Progenitor cell of endocrine pancreas (in vitro differentiated cells): ENCODE measurements at regions not wholly inside any gene's neighbourhood (a gene's known extent, or its start where the extent isn't known, plus 50 kb on each side); places are given as distances from the start of the nearest gene placed in this dataset.
"Not testable (repeated sequence)": the region's sequence is repeated elsewhere in the genome, so short reads cannot be mapped to it uniquely, and the experiment has no call there.

Experiments used
- DNase-seq: peaks from one replicate; pipeline ENCODE4 v3.0.0; 2021; ENCODE audit warnings: low spot score; ENCODE audit not compliant: unreplicated experiment
- H3K27ac Mint-ChIP-seq: 2 replicates; pipeline ENCODE4 v1.8.0; 2021; ENCODE audit warnings: mild to moderate bottlenecking, moderate library complexity, mixed read lengths
- H3K27me3 Mint-ChIP-seq: 2 replicates; pipeline ENCODE4 v1.8.0; 2021; ENCODE audit warnings: mixed read lengths
- H3K36me3 Mint-ChIP-seq: 2 replicates; pipeline ENCODE4 v1.8.0; 2022; ENCODE audit warnings: mixed read lengths; ENCODE audit not compliant: insufficient read depth
- H3K4me1 Mint-ChIP-seq: 2 replicates; pipeline ENCODE4 v1.8.0; 2021; ENCODE audit warnings: low read depth, mixed read lengths
- H3K4me3 Mint-ChIP-seq: 2 replicates; pipeline ENCODE4 v1.8.0; 2021; ENCODE audit warnings: low read depth, mild to moderate bottlenecking, moderate library complexity, mixed read lengths
- H3K9me3 Mint-ChIP-seq: 2 replicates; pipeline ENCODE4 v1.8.0; 2021; ENCODE audit warnings: low read depth, mixed read lengths
- CTCF ChIP-seq: fragments of 200-600 bp; sonication (generic); IDR thresholded peaks from one replicate; pipeline ENCODE4 v1.5.0; 2021; ENCODE audit warnings: antibody characterized with exemption, mild to moderate bottlenecking; ENCODE audit not compliant: unreplicated experiment

DNA sequence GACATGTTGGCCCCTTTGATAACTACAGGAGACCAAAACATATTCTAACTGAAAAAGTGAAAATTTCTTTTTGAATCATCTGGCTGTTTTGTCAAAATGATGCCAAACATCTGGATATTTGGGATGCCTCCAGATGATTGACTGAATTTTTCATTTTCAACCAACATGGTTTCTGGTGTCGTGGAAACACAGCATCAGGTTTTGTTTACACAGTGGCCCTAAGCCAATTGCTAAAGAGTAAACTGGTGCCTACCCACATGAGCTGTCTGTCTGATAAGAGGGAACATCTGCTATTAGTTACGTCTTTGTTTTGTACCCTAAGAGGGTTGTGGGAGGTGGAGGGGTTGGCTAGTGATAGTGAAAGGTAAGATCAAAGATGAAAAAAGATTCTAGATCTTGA, 204.8 kb downstream of the KCNK2 start:
- Mint-ChIP-seq H3K4me1 (no peaks in the 10 kb centered on the region), H3K36me3 (no peaks in the 10 kb centered on the region), H3K27ac (no peak overlapping the region), H3K27me3 (no peaks in the 10 kb centered on the region), H3K4me3 (no peak overlapping the region), H3K9me3 (no peaks in the 10 kb centered on the region)
- no peak for TF ChIP-seq CTCF
- no peak for DNase-seq

GRCh38 chr1:215290018-215290417, 207.5 kb downstream of the KCNK2 start:
- no peaks in the 10 kb centered on the region for H3K4me1 Mint-ChIP-seq
- H3K36me3 Mint-ChIP-seq = no peaks in the 10 kb centered on the region
- peaks cover 12% of the 10 kb centered on the region for H3K9me3 Mint-ChIP-seq
- H3K27ac Mint-ChIP-seq = no peak overlapping the region
- no peak for DNase-seq
- no peak overlapping the region for H3K4me3 Mint-ChIP-seq
- H3K27me3 Mint-ChIP-seq = no peaks in the 10 kb centered on the region
- no peak for TF ChIP-seq CTCF

DNA sequence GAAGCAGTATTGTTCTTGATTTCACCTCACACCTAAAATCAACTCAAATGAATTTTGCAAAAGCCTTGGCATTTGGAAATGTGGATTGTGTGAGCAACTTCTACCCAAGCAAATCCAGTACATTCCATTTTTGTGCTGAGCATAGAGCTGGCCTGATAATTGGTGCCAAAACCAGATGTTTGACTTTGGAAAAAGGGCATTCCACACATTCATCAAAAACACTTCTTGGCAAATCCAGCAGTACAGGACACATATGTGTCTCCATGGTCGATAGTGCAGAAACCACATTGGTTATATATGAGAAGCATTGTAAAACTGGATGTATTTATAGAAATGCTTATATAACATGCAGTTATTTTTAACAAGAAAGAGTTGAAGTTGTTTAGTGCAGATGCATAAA, 210.4 kb downstream of the KCNK2 start:
- Mint-ChIP-seq H3K27me3 (no peaks in the 10 kb centered on the region), H3K9me3 (peaks cover 18% of the 10 kb centered on the region), H3K4me3 (no peak overlapping the region), H3K36me3 (no peaks in the 10 kb centered on the region), H3K4me1 (no peaks in the 10 kb centered on the region), H3K27ac (no peak overlapping the region)
- TF ChIP-seq CTCF = no peak
- DNase-seq = no peak

GRCh38 chr1:215306426-215306825, 223.9 kb downstream of the KCNK2 start:
- H3K27ac Mint-ChIP-seq = no peak overlapping the region
- DNase-seq = no peak
- no peak overlapping the region for H3K4me3 Mint-ChIP-seq
- peaks cover 3% of the 10 kb centered on the region for H3K27me3 Mint-ChIP-seq
- no peak for TF ChIP-seq CTCF
- H3K9me3 Mint-ChIP-seq = no peaks in the 10 kb centered on the region
- H3K4me1 Mint-ChIP-seq = no peaks in the 10 kb centered on the region
- H3K36me3 Mint-ChIP-seq = no peaks in the 10 kb centered on the region

DNA sequence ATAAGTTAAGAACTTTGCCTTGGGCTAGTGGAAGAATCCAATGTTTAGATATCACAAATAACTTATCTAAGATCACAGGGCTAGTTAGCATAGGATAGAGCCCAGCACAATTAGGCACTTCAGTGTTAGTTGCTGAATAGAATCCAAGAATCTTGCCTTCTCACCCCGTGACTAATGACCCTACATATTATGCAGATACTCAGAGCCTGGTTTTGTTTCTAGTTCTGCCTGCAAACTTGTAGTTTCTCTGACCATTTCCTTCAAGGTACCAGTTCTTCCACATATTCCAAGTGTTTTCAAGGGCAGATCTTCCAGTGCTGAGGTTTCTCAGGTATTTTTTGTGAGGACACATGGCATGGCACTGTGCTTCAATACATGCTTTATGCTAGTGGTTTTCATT, 239.3 kb downstream of the KCNK2 start:
- Mint-ChIP-seq H3K27ac (no peak overlapping the region), H3K4me3 (no peak overlapping the region), H3K27me3 (no peaks in the 10 kb centered on the region), H3K36me3 (peaks cover 1% of the 10 kb centered on the region), H3K9me3 (peaks cover 16% of the 10 kb centered on the region), H3K4me1 (peaks cover 4% of the 10 kb centered on the region)
- no peak for TF ChIP-seq CTCF
- DNase-seq = no peak

- not testable (repeated sequence) for H3K4me3 Mint-ChIP-seq, H3K36me3 Mint-ChIP-seq, H3K27me3 Mint-ChIP-seq, DNase-seq, H3K4me1 Mint-ChIP-seq, H3K27ac Mint-ChIP-seq
- peaks cover 17% of the 10 kb centered on the region for H3K9me3 Mint-ChIP-seq
These were observed 241.5 kb downstream of the KCNK2 start for GRCh38 chr1:215323992-215324391.
